ENCODE measurements at regions not wholly inside any gene's neighbourhood (a gene's known extent, or its start where the extent isn't known, plus 50 kb on each side); places are given as distances from the start of the nearest gene placed in this dataset.

GRCh38 chr20:11316244-11316643, 601.4 kb upstream of the BTBD3 start:
- TF ChIP-seq POLR2AphosphoS5 (IDR thresholded peaks at IDR 0.05; ENCODE audit: low read depth, low read length): no peak
- no peak for TF ChIP-seq SIN3A (IDR thresholded peaks at IDR 0.05; ENCODE audit: borderline replicate concordance, insufficient read depth, low read length)
- no peak for TF ChIP-seq TAF1 (IDR thresholded peaks at IDR 0.05; ENCODE audit: borderline replicate concordance, insufficient read depth, low read length)
- no peak for TF ChIP-seq REST (IDR thresholded peaks at IDR 0.05; ENCODE audit: insufficient read depth in 1 of 2, low read depth in 2 of 2, low read length in 2 of 2)
- TF ChIP-seq FOXP2 (optimal IDR thresholded peaks at IDR 0.05; ENCODE audit: borderline replicate concordance, extremely low read depth, extremely low read length, insufficient read depth): no peak

- TF ChIP-seq REST (IDR thresholded peaks at IDR 0.05; ENCODE audit: insufficient read depth in 1 of 2, low read depth in 2 of 2, low read length in 2 of 2) (no peak), FOXP2 (optimal IDR thresholded peaks at IDR 0.05; ENCODE audit: borderline replicate concordance, extremely low read depth, extremely low read length, insufficient read depth) (no peak), SIN3A (IDR thresholded peaks at IDR 0.05; ENCODE audit: borderline replicate concordance, insufficient read depth, low read length) (no peak), POLR2AphosphoS5 (IDR thresholded peaks at IDR 0.05; ENCODE audit: low read depth, low read length) (no peak)
Measured at GRCh38 chr20:11320033-11320432, 597.7 kb upstream of the BTBD3 start.

GRCh38 chr20:11323816-11324215, 593.9 kb upstream of the BTBD3 start:
- no peak for TF ChIP-seq POLR2AphosphoS5 (IDR thresholded peaks at IDR 0.05; ENCODE audit: low read depth, low read length)
- no peak for TF ChIP-seq SIN3A (IDR thresholded peaks at IDR 0.05; ENCODE audit: borderline replicate concordance, insufficient read depth, low read length)
- no peak for TF ChIP-seq REST (IDR thresholded peaks at IDR 0.05; ENCODE audit: insufficient read depth in 1 of 2, low read depth in 2 of 2, low read length in 2 of 2)
- TF ChIP-seq TAF1 (IDR thresholded peaks at IDR 0.05; ENCODE audit: borderline replicate concordance, insufficient read depth, low read length): no peak
- TF ChIP-seq FOXP2 (optimal IDR thresholded peaks at IDR 0.05; ENCODE audit: borderline replicate concordance, extremely low read depth, extremely low read length, insufficient read depth): no peak

GRCh38 chr20:11324990-11325389, 592.7 kb upstream of the BTBD3 start:
- TF ChIP-seq REST (IDR thresholded peaks at IDR 0.05; ENCODE audit: insufficient read depth in 1 of 2, low read depth in 2 of 2, low read length in 2 of 2): no peak
- TF ChIP-seq POLR2AphosphoS5 (IDR thresholded peaks at IDR 0.05; ENCODE audit: low read depth, low read length): no peak
- no peak for TF ChIP-seq SIN3A (IDR thresholded peaks at IDR 0.05; ENCODE audit: borderline replicate concordance, insufficient read depth, low read length)
- no peak for TF ChIP-seq TAF1 (IDR thresholded peaks at IDR 0.05; ENCODE audit: borderline replicate concordance, insufficient read depth, low read length)
- no peak for TF ChIP-seq FOXP2 (optimal IDR thresholded peaks at IDR 0.05; ENCODE audit: borderline replicate concordance, extremely low read depth, extremely low read length, insufficient read depth)

- TF ChIP-seq POLR2AphosphoS5 (IDR thresholded peaks at IDR 0.05; ENCODE audit: low read depth, low read length): no peak
- no peak for TF ChIP-seq TAF1 (IDR thresholded peaks at IDR 0.05; ENCODE audit: borderline replicate concordance, insufficient read depth, low read length)
- TF ChIP-seq REST (IDR thresholded peaks at IDR 0.05; ENCODE audit: insufficient read depth in 1 of 2, low read depth in 2 of 2, low read length in 2 of 2): no peak
- no peak for TF ChIP-seq SIN3A (IDR thresholded peaks at IDR 0.05; ENCODE audit: borderline replicate concordance, insufficient read depth, low read length)
- no peak for TF ChIP-seq FOXP2 (optimal IDR thresholded peaks at IDR 0.05; ENCODE audit: borderline replicate concordance, extremely low read depth, extremely low read length, insufficient read depth)
Measured at GRCh38 chr20:11328839-11329238, 588.9 kb upstream of the BTBD3 start.
